Hepatocyte (in vitro differentiated cells): ENCODE measurements at regions not wholly inside any gene's neighbourhood (a gene's known extent, or its start where the extent isn't known, plus 50 kb on each side); places are given as distances from the start of the nearest gene placed in this dataset.

ENCODE experiments used
- EZH2 ChIP-seq: fragments of 200-600 bp; sonication (generic); IDR thresholded peaks from 2 replicates; pipeline ENCODE4 v1.6.1; 2016; ENCODE audit warnings: antibody characterized with exemption, mild to moderate bottlenecking, borderline replicate concordance
- TF ChIP-seq, protein P1 (sequence below): fragments of 200-600 bp; sonication (generic); IDR thresholded peaks from 2 replicates; pipeline ENCODE4 v1.5.1; 2016; ENCODE audit warnings: antibody characterized with exemption, mild to moderate bottlenecking; ENCODE audit not compliant: poor library complexity

DNA sequence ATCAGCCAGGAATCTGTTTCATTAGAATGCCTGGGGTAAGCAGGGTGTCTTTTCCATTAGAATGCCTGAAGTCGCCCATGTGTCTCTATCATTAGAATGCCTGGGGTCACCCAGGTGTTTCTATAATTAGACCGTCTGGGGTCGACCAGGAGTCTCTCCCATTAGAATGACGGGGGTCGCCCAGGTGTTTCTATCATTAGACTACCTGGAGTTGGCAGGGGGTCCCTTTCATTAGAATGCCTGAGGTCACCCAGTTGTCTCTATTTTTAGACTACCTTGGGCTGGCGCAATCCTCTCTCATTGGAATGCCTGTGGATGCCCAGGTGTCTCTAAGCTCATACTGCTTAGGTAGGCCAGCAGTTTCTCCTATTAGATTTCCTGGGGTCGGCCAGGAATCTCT is 1447.6 kb downstream of the UQCRFS1 start:
- TF ChIP-seq, protein P1, sequence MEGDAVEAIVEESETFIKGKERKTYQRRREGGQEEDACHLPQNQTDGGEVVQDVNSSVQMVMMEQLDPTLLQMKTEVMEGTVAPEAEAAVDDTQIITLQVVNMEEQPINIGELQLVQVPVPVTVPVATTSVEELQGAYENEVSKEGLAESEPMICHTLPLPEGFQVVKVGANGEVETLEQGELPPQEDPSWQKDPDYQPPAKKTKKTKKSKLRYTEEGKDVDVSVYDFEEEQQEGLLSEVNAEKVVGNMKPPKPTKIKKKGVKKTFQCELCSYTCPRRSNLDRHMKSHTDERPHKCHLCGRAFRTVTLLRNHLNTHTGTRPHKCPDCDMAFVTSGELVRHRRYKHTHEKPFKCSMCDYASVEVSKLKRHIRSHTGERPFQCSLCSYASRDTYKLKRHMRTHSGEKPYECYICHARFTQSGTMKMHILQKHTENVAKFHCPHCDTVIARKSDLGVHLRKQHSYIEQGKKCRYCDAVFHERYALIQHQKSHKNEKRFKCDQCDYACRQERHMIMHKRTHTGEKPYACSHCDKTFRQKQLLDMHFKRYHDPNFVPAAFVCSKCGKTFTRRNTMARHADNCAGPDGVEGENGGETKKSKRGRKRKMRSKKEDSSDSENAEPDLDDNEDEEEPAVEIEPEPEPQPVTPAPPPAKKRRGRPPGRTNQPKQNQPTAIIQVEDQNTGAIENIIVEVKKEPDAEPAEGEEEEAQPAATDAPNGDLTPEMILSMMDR = no peak
- no peak for TF ChIP-seq EZH2
